Activated CD4-positive, alpha-beta T cell treated with anti-CD3 and anti-CD28 coated beads, Interleukin-2, amount 50 U/mL, for 16 hours (primary cell): ENCODE measurements at regions not wholly inside any gene's neighbourhood (a gene's known extent, or its start where the extent isn't known, plus 50 kb on each side); places are given as distances from the start of the nearest gene placed in this dataset.

Source experiments
- DNase-seq: peaks from one replicate; pipeline ENCODE4 v3.0.0-alpha.2; 2020

DNA sequence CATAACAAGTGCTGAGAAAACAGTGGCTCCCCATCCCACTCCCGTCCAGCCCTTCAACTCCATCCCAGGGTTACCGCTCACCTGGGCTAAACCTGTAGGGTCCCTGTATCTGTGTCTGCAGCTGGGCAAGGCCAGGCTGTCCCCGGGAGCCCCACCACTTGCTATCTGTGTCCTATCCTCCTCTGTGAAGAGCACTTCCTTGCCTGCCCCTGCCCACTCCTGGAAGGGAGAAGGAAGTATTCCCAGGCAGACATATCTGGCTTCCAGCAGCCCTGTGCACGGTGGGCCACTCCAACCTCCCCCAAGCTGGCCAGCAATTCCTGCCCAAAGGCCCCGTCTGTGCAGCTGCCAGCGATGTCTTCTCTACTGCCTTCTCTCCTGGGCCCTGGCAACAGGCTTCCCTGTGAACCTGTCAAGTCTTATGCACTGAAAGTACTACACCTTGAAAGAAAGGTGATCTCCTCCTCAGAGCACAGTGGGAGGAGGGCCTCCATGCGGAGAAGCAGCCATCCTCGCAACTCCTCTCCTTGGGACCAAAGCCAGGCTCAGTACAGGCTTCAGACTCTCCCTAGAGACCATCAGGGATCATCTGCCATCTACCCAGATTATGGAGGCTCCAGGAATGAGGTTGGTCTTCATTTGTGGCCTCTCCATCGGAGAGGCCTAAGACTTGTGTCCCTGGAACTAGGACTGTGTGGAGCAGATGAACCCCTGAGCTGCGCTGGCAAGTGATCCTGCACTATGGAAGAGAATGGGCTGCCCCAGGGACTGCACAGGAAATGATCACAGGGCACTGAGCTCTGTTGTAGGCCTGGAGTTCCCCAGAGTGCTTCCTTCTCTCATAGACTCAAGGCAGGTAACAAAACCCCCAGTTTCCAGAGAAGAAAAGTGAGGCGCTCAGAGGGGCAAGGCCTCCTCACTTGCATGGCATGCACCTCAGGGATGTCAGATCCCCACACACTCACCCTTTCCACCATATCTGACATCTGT lies 663.6 kb downstream of the BCL11B start:
- DNase-seq = no peak

DNA sequence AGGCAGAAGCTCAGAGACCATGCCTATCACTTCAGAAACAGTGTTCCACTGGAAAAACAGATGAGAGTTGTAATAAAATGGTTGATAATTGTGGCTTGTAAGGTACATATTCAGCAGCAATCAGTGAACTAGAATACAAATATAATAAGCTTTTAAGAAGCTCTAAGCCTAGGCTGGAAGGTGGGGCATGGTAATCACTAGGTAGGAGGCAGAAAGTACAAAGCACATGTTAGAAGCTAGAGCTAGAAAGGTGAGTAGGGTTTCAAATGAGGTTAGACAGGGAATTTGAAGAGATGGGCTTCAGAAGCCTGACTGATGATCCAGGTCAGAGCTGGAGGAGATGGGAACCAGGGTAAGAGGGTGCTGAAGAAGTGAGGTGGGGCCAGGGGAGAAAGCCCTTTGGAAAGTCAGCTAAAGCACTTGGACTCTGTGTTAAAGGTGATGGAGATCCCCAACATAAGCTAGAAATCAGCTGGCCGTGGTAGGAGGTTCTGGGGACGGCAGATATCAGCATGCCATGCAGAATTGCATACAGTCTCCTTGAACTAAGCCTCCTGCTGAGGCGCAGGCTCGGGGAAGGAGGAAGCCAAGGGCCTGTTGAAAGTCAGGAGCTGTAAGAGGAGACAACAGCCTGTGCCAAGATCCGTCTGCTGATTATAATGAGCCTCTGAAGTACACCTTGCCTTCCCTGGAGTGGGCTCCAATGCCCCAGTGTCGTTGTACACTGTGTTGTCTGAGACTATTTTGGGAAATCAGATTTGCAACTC lies 659.4 kb downstream of the BCL11B start:
- DNase-seq = no peak

DNA sequence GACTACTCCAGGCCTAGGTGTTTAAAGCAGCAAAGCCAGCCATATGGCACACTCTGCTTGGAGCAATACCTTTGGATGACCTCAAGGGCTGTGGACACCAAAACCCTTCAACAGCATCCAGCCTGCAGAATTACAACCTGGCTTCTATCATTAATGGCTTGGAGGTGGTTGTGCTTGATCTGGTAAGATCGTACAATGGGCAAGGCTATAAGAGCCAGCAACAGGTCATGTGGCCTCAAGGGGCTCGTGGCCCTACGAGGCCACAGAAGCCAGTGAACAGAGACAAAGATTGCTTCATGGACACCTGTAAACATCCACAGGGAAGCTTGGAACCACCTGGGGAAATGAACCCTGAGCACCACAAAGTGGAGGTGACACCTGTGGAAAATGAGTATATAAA lies 657.3 kb downstream of the BCL11B start:
- no peak for DNase-seq

DNA sequence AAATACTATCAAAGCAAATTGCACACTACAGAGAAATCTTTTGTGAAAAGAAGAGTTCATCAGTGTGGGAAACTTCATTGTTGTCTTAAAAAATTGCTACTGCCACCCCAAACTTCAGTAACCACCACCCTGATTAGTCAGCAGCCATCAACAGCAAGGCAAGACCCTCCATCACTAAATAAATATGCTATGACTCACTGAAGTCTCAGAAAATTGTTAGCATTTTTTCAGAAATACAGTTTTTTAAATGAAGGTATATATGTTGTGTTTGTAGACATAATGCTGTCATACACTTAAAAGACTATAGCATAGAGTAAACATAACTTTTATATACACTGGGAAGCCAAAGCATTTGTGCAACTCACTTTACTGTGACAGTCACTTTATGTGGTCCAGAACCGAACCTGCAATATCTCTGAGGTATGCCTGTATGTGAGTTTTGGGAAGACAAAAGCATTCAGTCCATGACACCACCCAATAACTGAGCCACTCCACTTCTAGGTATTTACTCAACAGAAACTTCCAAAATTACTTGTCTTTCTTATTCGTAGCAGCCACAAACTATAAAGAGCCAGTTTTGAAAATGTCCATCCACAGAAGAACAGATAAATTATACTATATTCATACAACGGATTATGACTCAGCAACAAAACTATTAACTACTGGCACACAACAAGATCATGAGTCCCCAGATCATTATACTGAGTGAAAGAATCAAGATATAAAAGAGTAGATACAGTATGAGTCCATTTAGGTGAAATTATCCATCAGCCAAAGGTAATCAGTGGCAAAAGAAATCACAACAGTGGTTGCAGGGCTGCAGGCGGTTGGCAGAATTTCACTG lies 649.6 kb downstream of the BCL11B start:
- no peak for DNase-seq

DNA sequence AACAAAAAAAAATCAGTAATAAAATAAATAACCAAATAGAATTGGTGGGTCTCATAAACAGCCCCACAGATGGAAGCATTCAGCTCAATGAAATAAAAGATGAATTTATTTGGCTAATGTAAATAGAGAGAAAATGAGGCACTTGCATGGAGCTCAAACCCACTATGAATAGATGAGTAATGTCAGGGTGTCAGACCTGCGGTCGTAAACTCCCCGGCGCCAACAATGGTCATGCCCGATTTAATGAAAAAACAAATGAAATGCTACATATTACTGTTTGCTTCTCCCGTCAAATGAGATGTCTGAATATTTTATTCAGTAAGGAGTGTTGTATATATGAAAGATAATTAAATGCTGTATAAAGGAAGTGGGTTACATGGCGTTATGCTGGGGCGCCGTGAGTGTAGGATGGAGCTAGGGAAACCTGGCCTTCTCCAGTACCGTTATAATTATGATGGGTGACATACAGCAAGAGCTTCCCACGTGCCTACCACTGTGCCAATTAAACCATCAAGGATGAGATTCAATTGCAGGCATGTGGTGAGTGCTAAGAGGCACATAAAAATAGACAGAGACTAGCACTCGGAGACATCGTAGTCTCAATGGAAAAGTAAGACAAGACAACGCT lies 648.1 kb downstream of the BCL11B start:
- DNase-seq = no peak

DNA sequence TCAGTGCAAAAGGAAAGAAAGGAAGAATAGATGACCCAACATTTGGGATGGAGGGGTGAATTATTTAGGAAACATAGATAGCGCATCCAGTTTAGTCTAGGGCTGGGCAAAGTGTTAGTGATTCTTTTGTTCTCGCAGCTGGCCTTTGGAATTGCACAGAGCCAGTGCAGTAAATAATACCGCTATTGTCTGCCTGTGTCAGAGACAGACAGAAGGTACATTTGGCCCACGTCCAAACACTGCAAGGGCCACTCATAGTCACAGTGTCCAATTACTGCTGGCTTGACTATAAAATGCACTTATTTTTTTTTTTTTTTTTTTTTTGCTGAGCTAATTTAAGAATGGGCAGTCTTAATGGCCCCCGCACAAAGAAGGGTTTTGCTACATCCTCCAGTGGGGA lies 638.6 kb downstream of the BCL11B start:
- DNase-seq = no peak

DNA sequence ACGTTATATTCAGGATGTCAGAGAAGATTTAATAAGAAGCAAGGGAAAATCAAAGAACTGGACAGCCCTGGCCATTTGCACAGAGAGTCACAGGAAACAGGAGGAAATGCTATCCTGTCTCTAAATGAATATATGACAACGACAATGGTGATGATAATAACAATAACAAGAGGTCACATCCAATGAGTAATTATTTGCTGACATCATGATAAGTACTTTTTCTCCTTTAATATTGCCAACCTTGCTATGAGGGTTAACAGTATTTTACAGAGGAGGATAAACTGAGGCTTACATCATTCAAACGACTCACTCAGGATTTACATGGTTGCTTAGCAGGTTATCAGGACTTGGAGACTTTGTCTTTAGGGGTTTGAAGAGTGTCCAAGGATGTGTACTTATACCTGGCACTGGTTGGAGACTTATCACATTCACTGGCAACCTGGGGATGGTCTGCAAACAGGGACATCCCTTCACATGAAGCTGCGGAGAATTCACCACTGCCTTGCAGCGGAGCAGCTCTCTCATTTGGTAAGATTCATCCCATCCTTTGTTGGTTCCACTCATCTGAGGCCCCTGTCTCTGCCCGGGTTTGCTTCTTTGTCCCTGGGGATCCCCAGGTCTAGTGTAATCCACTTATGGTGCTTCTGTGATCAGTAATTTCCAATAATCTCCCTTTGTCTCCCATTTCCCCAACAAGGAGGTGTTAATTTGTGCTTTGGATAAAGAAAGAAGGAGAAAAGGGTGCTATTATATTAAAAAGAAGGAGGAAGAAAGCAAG lies 637.8 kb downstream of the BCL11B start:
- no peak for DNase-seq

DNA sequence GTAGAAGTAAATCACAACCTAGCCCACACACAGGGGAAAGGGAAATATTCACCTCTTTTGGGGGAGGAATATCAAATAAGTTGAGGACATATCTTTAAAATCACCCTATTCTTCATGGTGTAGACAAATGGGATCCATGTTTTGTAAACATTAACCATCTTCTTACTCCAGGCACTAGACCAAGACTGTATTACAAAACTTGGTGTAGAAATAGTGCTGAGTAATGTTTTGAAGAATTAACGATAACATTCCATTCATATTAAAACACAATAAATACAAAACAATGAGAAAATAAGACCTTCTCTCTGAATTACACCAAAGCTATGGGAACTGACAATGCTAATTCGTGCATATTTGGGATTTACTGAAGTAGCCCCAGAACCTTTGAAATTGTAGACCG lies 633.6 kb downstream of the BCL11B start:
- no peak for DNase-seq

DNA sequence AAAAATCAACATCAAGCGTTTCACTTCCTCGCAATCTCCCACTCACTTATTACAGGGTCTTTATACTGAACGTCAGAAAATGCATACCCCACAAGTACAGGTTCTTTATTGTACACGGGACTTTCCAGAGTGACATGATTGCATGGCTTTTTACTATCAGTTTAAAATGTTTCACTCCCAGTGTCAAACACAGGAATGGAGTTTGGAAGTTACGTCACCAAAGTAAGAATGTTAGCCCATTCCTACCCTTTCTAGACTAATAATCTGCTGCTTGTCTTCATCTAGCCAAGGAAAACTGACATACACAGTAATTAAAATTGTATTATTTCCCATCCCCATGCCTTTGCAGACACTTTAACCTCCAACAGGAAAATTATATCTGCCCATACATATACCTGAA lies 624.2 kb downstream of the BCL11B start:
- DNase-seq = no peak

DNA sequence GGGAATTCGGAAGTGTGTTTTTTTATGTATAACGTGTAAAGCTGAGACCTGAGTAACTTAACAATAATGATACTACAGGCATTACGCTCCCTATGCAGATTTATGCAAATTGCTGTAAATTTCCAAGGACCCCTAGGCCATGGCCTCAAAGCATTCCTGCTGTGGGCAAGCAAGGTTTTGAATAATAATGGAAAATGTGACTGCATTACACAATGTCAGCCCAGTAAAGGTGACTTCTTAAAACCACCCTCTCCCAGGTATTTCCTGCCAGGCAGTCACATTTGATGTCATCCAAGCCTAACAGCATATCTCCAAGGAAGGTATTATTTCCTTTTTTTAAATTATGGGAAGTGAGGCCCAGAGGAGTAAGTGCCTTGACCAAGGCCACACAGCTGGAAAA lies 621.0 kb downstream of the BCL11B start:
- no peak for DNase-seq

DNA sequence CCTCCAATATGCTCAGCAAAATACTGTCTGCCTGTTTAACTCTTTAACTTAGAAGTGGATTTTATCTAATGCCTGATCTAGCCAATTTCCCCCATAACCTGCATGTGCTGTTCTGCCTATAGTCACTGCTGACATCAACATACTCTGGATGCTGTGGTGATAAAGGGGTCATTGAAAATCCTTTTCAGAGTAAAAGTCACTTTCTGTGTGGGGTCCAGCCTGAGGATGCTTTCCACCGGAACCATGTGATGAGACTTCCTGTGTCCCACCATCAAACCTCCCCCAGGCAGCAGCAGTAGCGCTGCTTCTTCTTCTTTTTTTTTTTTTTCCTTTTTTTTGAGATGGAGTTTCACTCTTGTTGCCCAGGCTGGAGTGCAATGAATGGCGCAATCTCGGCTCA lies 607.0 kb downstream of the BCL11B start:
- DNase-seq = no peak

DNA sequence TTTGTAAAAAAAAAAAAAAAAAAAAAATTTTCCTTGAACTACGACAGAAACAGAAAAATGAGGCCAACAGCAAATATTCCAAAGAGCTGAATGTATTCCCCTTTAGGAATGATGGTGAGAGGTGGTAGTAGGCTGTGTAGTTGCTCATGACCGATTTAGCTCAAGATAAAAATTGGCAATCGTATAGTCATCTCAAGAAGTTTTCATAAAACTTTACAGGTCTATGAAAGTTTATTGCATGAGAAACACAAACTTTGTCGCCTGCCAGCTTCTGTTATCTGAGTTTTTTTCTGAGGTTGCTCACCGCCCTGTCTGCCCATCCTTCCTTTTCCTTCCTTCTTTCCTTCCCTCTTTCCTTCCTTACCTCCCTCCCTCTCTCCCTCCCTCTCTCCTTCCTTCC lies 605.5 kb downstream of the BCL11B start:
- no peak for DNase-seq

DNA sequence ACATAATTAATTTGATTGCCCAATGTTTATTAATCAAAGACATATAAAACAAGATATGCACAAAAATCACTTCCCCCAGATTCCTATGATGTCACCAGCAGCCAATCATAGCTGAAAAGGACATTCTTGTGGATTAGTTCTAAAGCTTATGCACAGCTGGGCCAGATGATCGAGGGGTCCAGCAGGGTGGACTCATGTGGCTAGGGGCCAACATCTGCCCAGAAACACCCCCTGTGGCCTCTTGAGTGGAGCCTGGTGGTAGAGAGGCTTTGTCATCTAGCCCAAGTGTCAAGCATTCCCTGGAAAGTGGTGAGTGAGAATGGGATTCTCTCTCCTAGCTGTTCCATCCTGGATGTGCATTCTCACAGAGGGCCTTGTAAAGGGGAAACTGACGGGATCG lies 590.0 kb downstream of the BCL11B start:
- DNase-seq = no peak

DNA sequence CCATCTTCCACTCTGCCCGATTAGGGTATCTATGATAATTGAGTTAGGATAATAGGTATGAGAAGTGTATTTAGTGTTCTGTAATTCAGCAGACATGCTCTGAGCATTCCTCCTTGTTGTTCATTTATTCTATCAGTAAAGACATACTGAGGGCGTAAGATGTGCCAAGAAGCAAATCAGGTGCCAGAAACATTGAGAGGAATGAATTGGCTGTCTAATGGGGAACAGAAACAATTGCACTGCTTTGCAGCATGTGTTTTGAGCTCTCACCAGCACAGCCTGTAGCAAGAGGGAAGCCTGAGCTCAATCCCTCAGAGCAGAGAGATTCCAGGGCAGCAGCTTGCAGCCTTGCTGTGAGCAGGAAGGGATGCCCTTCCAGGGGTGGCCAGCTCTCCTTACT lies 589.3 kb downstream of the BCL11B start:
- no peak for DNase-seq

DNA sequence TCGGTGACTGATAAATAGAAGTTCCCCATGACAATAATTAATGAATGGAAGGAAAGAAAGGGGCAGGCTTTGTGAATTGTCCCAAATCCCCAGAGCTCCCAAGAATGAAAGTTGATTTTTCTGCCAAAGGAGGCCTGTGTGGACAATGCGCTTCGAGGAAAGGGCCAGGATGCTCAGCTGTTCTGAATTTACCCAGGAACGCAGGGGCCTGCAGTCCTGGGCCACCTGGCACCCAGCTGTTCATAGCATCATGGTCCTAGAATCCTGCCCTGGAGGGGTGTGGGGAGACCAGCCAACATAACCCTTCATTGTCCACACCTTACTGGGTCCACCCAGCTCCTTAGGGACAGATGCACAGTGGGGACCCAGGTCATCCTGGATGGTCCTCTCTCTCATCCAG lies 587.5 kb downstream of the BCL11B start:
- DNase-seq = no peak

DNA sequence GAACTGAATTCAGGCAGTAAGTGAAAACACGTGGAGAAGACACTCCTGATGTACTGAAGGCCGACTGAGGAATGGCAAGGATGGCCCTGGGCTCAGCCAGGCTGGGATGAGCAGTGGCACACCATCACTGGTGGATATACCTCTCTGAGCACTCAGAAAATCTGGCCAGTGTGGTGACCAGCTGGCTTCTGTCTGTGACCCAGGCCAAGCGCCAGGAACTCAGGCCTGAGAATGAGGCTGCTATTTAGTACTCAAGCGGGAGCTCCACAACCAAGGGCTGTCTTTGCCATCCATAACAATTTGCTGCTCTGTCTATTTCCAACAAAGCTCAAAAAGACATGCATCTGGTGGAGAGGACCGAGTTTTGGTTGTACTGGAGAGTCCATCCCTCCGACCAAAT lies 586.3 kb downstream of the BCL11B start:
- no peak for DNase-seq

DNA sequence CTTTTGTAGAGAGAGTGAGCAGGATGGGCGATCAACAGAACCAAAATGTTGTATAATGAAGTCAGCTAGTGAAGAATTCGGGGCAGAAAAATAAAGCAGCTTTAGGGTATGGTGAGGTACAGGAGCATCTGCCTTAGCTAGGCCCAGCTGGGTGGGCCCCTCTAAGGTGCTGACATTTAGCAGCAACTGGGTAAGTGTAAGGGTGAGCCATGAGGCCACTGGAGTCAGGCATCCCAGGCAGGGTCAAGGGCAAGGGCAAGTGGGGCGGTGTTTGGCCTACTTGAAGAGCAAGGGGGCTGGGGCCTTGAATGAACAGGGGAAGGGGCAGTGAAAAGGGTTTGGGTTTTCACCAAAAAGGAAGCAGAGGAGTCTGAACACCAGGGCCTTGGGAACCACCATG lies 583.6 kb downstream of the BCL11B start:
- DNase-seq = no peak

DNA sequence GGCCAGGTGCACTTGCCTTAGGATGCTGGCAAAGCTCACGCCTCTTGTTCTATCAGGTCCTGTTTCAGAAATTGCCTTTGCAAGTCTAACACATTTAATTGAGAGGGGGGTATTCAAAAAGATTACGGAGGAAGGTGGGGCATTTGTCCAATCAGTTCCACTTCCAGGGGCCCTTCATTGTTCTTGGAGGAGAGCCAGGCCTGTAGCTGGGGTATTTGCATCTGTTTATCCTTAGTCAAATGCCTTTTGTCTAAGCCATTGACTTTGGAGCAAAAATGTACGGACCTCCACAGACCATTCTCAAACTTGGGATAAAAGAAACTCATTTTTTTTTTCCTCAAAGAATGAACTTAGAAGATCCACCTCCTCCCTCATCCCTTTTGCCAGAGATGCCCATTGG lies 582.0 kb downstream of the BCL11B start:
- no peak for DNase-seq

DNA sequence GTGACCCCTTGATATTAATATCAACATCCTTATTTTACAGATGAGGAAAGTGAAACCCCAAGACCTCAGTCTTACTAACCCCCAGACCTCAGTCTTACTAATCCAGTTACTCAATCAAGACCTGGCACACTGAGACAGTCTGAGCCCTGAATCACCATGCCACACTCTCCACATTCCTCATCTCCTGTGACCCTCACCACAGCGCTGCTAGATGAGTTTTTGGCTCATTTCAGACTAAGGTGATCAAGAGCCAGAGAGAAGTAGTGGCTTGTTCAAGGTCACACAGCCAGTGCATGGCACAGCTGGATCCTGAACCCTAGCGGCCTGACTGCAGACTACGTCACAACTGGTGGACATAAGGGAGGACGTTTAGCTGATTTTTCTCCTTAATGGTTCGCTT lies 579.2 kb downstream of the BCL11B start:
- peak; percentile 46 for DNase-seq

DNA sequence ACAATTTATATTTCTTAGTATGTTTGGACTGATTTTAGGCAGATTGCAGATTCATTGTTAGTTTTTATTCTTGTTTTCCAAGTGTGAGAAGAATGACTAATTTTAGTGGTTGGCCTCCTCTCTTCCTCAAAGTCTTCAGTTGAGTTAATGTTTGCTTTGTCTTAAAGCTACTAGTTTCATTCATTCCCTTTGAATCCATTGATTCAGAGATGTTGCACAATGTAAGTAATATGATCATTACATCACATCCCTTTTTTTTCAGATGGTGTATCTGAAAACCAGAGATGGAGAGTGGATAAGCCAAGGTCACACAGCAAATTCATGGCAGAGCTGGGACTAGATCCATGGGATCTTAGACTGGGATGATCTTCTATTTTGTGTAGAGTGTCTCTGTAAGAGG lies 577.5 kb downstream of the BCL11B start:
- DNase-seq = no peak

DNA sequence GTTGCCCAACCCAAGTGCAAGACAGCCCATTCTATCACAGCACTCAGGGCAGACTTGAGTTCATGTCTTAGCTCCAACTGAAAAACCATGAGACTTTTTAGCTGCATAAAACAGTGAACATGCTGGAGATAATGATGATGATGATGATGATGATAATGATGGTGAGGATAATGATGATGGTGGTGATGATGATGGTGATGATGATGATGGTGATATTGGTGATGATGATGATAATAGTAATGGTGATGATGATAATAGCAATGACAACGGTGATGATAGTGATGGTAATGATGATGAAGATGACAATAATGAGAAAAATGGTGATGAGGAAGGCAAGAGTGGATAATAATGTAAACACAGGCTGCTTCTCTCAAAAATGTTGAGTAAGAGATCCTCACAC lies 576.2 kb downstream of the BCL11B start:
- DNase-seq = no peak

DNA sequence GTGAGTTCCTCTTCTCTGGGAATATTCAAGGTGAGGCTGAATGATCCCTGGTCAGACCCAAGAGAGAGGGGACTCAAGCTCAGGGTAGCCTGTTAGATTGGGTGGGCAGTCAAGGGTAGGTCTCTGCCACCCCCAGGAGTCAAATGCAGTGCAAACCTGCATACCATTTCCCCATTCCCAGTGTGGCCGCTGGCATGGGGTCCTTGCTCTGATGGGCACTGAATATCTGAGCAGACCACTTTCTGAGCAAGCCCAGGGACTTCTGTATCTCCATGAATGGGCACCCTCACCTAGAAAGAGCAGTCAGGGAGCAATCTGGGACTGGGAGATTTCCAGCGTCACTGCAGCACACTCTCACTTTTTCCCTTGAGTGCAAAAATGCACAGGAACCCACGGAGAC lies 573.7 kb downstream of the BCL11B start:
- DNase-seq = no peak
